Activated T-helper 2 cell treated with anti-CD3 and anti-CD28 coated beads, Interferon-gamma antibody, Interleukin-2, Interleukin-4, amounts not matched to agents 10 μg/mL and 5 μg/mL and 100 μg/mL, durations not matched to agents 14 hours and 24 hours and 36 hours (primary cell): ENCODE measurements at regions not wholly inside any gene's neighbourhood (a gene's known extent, or its start where the extent isn't known, plus 50 kb on each side); places are given as distances from the start of the nearest gene placed in this dataset.

Source experiments
- DNase-seq: peaks from one replicate; pipeline ENCODE4 v3.0.0; 2021; ENCODE audit warnings: low spot score
- H3K27ac Mint-ChIP-seq: one replicate; pipeline ENCODE4 v1.8.0; 2021; ENCODE audit warnings: mixed read lengths
- H3K27me3 Mint-ChIP-seq: one replicate; pipeline ENCODE4 v1.8.0; 2021; ENCODE audit warnings: low read depth, mixed read lengths
- H3K36me3 Mint-ChIP-seq: one replicate; pipeline ENCODE4 v1.8.0; 2021; ENCODE audit warnings: low read depth, mixed read lengths
- H3K4me1 Mint-ChIP-seq: one replicate; pipeline ENCODE4 v1.8.0; 2021; ENCODE audit warnings: low read depth, mixed read lengths
- H3K4me3 Mint-ChIP-seq: one replicate; pipeline ENCODE4 v1.8.0; 2021; ENCODE audit warnings: low read depth, mild to moderate bottlenecking, moderate library complexity, mixed read lengths
- H3K9me3 Mint-ChIP-seq: one replicate; pipeline ENCODE4 v1.8.0; 2021; ENCODE audit warnings: mixed read lengths
- intact Hi-C: fragments of 100-400 bp; cut with micrococcal nuclease; formaldehyde crosslinking; loops from one replicate; pipeline ENCODE4 v1.15.1; 2023

DNA sequence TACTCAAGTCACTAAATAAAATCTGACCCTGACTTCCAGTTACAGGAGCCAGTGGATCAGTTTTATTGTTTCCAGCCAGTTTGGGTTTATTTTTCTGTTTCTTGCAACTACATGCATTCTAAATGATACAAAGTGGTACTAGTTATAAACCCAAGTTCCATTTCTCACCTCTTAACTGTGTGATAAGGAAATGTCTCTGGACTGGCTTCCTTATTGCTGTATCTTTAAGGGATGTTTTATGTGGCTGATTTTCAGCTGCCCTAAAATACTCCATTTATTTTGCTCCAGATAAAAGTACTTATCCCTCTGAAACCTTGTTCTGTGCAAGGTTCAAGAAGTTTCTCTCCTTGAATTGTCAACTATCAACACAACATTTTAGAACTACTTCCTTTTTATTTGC, 107.9 kb upstream of the DLX2 start:
- intact Hi-C loops, result no loop called here
- H3K36me3 Mint-ChIP-seq, result no peaks in the 10 kb centered on the region
- H3K9me3 Mint-ChIP-seq, result no peaks in the 10 kb centered on the region
- no peak for DNase-seq
- peaks cover 6% of the 10 kb centered on the region for H3K27me3 Mint-ChIP-seq
- H3K4me3 Mint-ChIP-seq, result no peak overlapping the region
- no peak overlapping the region for H3K27ac Mint-ChIP-seq
- H3K4me1 Mint-ChIP-seq, result no peaks in the 10 kb centered on the region

DNA sequence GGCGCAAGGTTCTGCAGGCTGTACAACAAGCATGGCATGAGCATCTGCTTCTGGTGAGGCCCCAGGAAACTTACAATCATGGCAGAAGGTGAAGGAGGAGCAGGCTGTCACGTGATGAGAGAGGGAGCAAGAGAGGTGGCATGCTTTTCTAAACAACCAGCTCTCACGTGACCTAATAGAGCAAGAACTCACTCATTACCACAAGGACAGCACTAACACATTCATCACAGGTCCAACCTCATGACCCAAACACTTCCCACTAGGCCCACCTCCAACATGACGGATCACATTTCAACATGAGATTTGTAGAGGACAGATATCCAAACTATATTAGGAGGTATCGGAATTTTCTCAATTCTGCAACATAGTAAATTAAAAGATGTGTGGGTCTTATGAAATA, 108.8 kb upstream of the DLX2 start:
- intact Hi-C loops, result no loop called here
- H3K9me3 Mint-ChIP-seq, result no peaks in the 10 kb centered on the region

GRCh38 chr2:172213116-172213860, 110.6 kb upstream of the DLX2 start:
- no peaks in the 10 kb centered on the region for H3K9me3 Mint-ChIP-seq
- peaks cover 6% of the 10 kb centered on the region for H3K27me3 Mint-ChIP-seq
- no peaks in the 10 kb centered on the region for H3K36me3 Mint-ChIP-seq
- H3K27ac Mint-ChIP-seq, result no peak overlapping the region
- intact Hi-C loops, result no loop called here
- H3K4me1 Mint-ChIP-seq, result no peaks in the 10 kb centered on the region
- no peak overlapping the region for H3K4me3 Mint-ChIP-seq
- no peak for DNase-seq

More for the DNA sequence above, 108.8 kb upstream of the DLX2 start:
- Mint-ChIP-seq H3K36me3 (no peaks in the 10 kb centered on the region), H3K27ac (no peak overlapping the region), H3K27me3 (peaks cover 6% of the 10 kb centered on the region), H3K4me3 (no peak overlapping the region), H3K4me1 (no peaks in the 10 kb centered on the region)
- DNase-seq, result no peak

GRCh38 chr2:172214252-172214651, 111.6 kb upstream of the DLX2 start:
- Mint-ChIP-seq H3K27ac (no peak overlapping the region), H3K4me3 (no peak overlapping the region), H3K9me3 (no peaks in the 10 kb centered on the region), H3K4me1 (no peaks in the 10 kb centered on the region), H3K27me3 (peaks cover 6% of the 10 kb centered on the region), H3K36me3 (no peaks in the 10 kb centered on the region)
- no peak for DNase-seq
- intact Hi-C loops, result no loop called here

DNA sequence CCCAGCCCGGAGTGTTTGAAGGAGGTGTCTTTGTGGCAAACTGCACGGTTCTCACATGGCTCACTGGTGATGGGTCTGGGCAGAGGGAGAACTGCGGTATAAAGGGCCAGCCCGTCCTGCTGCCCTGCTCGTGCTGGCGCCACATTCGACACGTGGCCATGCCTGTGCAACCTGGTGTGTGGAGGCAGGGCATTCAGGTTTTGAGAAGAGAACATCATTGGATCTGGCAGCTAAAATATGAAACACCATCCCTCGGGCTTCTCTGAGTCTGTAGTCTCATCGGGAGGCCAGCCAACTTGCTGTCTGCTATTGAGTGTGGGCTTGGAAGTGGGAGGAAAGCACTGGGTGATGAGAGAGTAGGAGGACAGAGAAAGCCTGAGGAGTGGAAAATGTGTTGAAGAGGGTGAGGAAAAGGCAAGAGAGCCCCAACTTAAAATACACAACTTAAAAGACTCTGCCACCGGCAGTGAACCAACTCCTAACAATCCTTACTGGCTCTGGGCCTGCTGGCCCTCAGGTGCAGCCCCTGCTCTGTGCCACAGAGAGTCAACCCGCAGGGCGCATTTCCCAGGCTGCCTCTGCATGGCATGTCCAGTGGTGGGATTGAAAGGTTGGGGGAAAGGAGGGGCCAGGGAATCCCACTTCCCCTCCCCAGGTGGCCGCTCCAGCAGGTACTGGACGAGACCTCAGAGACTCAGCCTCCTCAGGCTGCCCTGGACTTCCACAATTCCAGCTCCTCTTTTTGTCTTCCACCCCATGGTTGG, 112.7 kb upstream of the DLX2 start:
- H3K9me3 Mint-ChIP-seq, result no peaks in the 10 kb centered on the region
- H3K27ac Mint-ChIP-seq, result no peak overlapping the region
- no peak for DNase-seq
- intact Hi-C loops, result no loop called here
- H3K27me3 Mint-ChIP-seq, result peaks cover 2% of the 10 kb centered on the region
- no peaks in the 10 kb centered on the region for H3K4me1 Mint-ChIP-seq
- no peak overlapping the region for H3K4me3 Mint-ChIP-seq
- H3K36me3 Mint-ChIP-seq, result no peaks in the 10 kb centered on the region

GRCh38 chr2:172215936-172216335, 113.2 kb upstream of the DLX2 start:
- Mint-ChIP-seq H3K4me3 (no peak overlapping the region), H3K9me3 (no peaks in the 10 kb centered on the region), H3K27ac (no peak overlapping the region)

GRCh38 chr2:172216477-172216876, 113.8 kb upstream of the DLX2 start:
- Mint-ChIP-seq H3K4me3 (no peak overlapping the region), H3K9me3 (no peaks in the 10 kb centered on the region), H3K27ac (no peak overlapping the region), H3K36me3 (no peaks in the 10 kb centered on the region), H3K27me3 (peaks cover 2% of the 10 kb centered on the region), H3K4me1 (no peaks in the 10 kb centered on the region)
- no peak for DNase-seq
- intact Hi-C loops, result no loop called here

More at GRCh38 chr2:172215936-172216335, 113.2 kb upstream of the DLX2 start:
- H3K27me3 Mint-ChIP-seq, result peaks cover 2% of the 10 kb centered on the region
- intact Hi-C loops, result no loop called here
- H3K36me3 Mint-ChIP-seq, result no peaks in the 10 kb centered on the region
- DNase-seq, result no peak
- H3K4me1 Mint-ChIP-seq, result no peaks in the 10 kb centered on the region

- Mint-ChIP-seq H3K27ac (no peak overlapping the region), H3K9me3 (no peaks in the 10 kb centered on the region), H3K36me3 (no peaks in the 10 kb centered on the region), H3K27me3 (no peaks in the 10 kb centered on the region), H3K4me3 (no peak overlapping the region), H3K4me1 (no peaks in the 10 kb centered on the region)
- intact Hi-C loops, result no loop called here
- DNase-seq, result no peak
Measured at GRCh38 chr2:172219201-172219600, 116.5 kb upstream of the DLX2 start.

- Mint-ChIP-seq H3K4me1 (no peaks in the 10 kb centered on the region), H3K27ac (no peak overlapping the region), H3K9me3 (no peaks in the 10 kb centered on the region), H3K36me3 (no peaks in the 10 kb centered on the region), H3K4me3 (no peak overlapping the region), H3K27me3 (no peaks in the 10 kb centered on the region)
- intact Hi-C loops, result no loop called here
- no peak for DNase-seq
Measured at GRCh38 chr2:172220121-172220520, 117.4 kb upstream of the DLX2 start.

GRCh38 chr2:172223601-172224054, 120.9 kb upstream of the DLX2 start:
- Mint-ChIP-seq H3K27ac (no peak overlapping the region), H3K4me1 (no peaks in the 10 kb centered on the region), H3K36me3 (no peaks in the 10 kb centered on the region), H3K4me3 (no peak overlapping the region), H3K27me3 (no peaks in the 10 kb centered on the region), H3K9me3 (no peaks in the 10 kb centered on the region)
- no peak for DNase-seq
- intact Hi-C loops, result no loop called here

DNA sequence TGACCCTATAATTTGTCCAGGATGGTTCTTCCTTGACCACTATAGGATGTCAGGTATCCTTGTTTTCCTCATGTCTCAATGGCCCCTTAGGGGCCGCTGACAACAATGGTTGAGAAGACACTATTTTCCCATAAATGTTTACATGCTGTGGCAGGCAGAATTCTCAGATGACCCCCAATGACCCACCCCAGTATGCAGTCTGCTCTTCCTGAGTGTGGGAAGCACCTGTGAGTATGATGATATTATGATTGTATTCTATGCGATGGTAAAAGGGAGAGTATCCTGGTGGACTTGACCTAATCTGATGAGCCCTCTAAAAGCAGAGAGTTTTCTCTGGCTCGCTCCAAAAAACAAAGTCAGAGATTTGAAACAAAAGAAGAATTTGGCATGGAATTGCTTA, 123.1 kb upstream of the DLX2 start:
- Mint-ChIP-seq H3K27ac (no peak overlapping the region), H3K27me3 (peaks cover 3% of the 10 kb centered on the region), H3K36me3 (no peaks in the 10 kb centered on the region), H3K9me3 (no peaks in the 10 kb centered on the region), H3K4me3 (no peak overlapping the region), H3K4me1 (peaks cover 2% of the 10 kb centered on the region)
- intact Hi-C loops, result no loop called here
- DNase-seq, result no peak

GRCh38 chr2:172226244-172227061, 123.8 kb upstream of the DLX2 start:
- Mint-ChIP-seq H3K4me3 (no peak overlapping the region), H3K27me3 (peaks cover 3% of the 10 kb centered on the region), H3K4me1 (peaks cover 2% of the 10 kb centered on the region), H3K27ac (no peak overlapping the region), H3K9me3 (no peaks in the 10 kb centered on the region), H3K36me3 (no peaks in the 10 kb centered on the region)
- intact Hi-C loops, result no loop called here
- DNase-seq, result no peak

- intact Hi-C loops, result no loop called here
- Mint-ChIP-seq H3K9me3 (no peaks in the 10 kb centered on the region), H3K27me3 (peaks cover 11% of the 10 kb centered on the region), H3K27ac (no peak overlapping the region), H3K4me3 (no peak overlapping the region), H3K4me1 (peaks cover 2% of the 10 kb centered on the region), H3K36me3 (no peaks in the 10 kb centered on the region)
- DNase-seq, result no peak
Measured at GRCh38 chr2:172227719-172228118, 125.0 kb upstream of the DLX2 start.
